NT2/D1 (cell line): ENCODE measurements at regions not wholly inside any gene's neighbourhood (a gene's known extent, or its start where the extent isn't known, plus 50 kb on each side); places are given as distances from the start of the nearest gene placed in this dataset.

Experiments used
- YY1 ChIP-seq: IDR thresholded peaks from 2 replicates; pipeline ENCODE4 v1.6.1; 2011; ENCODE audit not compliant: insufficient read length, insufficient read depth
- ZNF274 ChIP-seq: IDR thresholded peaks from 2 replicates; pipeline ENCODE4 v1.6.1; 2011; ENCODE audit warnings: mild to moderate bottlenecking, low read depth, low read length

DNA sequence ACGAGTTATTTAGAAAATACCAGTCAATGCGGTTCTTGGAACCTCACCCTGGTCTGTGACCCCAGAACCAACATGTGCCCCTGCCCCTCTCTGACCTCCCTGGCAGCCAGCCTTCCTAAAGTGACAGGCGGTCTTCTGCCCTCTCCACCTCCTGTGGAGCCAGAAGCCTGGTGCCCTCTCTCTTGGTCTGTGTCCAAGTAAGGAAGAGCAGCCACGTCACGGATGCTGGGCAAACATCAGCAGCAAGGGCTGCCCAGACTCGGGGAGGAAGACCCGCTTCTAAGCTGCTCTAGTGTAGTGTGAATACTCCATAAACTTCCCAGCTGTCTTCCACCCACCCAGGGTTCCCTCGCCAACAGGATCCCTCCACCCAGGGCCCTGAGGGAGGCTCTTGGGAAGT lies 272.4 kb downstream of the BMP7 start:
- TF ChIP-seq ZNF274 (no peak), YY1 (no peak)
